A673 (cell line): ENCODE measurements at regions not wholly inside any gene's neighbourhood (a gene's known extent, or its start where the extent isn't known, plus 50 kb on each side); places are given as distances from the start of the nearest gene placed in this dataset.

Source experiments
- EZH2 ChIP-seq: fragments of 200-600 bp; sonication (generic); IDR thresholded peaks from 2 replicates; pipeline ENCODE4 v1.6.1; 2017; ENCODE audit warnings: borderline replicate concordance, low read depth, mild to moderate bottlenecking, mixed read lengths, antibody characterized with exemption, low read length; ENCODE audit not compliant: poor library complexity, severe bottlenecking
- TF ChIP-seq, protein P1 (sequence below): fragments of 300-800, 200-600 bp; sonication (generic); conservative IDR thresholded peaks from 2 replicates; pipeline ENCODE4 v1.5.1; 2017; ENCODE audit warnings: low read depth, mild to moderate bottlenecking, antibody characterized with exemption, low read length, moderate library complexity, mixed read lengths

DNA sequence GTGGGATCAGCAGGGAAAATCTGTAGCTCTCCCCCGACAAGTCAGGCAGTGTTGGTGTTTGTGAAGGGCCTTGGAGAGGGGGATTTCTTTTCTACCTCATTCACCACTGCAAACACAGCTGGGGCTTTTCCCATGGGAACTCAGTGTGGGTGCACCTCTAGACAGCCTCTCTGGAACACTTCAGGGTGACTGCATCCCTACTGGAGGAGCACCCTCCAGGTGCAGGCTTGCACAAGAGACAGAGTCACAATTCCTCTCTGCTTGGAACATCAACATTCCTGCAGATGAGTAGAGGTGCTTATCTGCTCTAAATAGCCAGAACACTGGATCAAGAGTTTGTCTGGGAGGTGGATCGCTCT lies 72.7 kb upstream of the AKAP13 start:
- TF ChIP-seq, protein P1, sequence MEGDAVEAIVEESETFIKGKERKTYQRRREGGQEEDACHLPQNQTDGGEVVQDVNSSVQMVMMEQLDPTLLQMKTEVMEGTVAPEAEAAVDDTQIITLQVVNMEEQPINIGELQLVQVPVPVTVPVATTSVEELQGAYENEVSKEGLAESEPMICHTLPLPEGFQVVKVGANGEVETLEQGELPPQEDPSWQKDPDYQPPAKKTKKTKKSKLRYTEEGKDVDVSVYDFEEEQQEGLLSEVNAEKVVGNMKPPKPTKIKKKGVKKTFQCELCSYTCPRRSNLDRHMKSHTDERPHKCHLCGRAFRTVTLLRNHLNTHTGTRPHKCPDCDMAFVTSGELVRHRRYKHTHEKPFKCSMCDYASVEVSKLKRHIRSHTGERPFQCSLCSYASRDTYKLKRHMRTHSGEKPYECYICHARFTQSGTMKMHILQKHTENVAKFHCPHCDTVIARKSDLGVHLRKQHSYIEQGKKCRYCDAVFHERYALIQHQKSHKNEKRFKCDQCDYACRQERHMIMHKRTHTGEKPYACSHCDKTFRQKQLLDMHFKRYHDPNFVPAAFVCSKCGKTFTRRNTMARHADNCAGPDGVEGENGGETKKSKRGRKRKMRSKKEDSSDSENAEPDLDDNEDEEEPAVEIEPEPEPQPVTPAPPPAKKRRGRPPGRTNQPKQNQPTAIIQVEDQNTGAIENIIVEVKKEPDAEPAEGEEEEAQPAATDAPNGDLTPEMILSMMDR, result no peak
- TF ChIP-seq EZH2, result no peak
